ENCODE measurements at regions not wholly inside any gene's neighbourhood (a gene's known extent, or its start where the extent isn't known, plus 50 kb on each side); places are given as distances from the start of the nearest gene placed in this dataset.

DNA sequence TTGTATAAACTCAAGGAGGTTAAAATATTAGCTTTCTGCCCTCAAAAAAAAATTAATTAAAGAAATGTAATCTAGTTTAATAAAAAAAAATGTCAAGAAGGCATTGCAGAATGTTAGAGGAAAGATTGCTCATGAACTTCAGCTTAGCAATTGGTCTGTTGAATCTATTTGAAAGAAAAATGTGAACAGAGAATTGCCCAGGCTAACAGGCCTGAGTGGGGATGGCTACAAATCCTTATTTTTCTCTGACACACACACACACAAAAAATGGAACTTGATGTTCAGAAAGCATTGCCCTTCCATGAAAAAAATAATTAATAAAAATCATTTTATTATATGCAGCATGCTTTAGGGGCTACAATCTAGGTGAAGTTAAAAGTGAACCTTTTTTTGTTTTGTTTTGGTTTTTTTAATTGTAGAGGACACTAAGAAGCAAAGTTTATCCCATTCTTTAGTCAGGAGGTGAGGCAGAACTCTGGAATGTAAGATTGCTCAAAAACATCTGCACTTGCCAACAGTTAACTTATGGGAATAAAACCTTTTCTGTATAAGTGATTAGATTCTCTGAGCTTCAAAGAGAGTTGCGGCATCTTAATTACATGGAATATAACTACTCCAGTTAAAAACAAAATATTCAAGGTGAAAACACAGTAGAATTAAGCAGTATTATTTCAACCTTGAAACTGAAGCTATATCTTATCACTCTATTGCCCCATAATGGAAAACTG, 658.5 kb upstream of the ADGRL2 start:
- H3K36me3 ChIP-seq (ENCODE audit: control insufficient read depth, insufficient read depth, low read length) = no peaks in the 10 kb centered on the region
- H3K27me3 Mint-ChIP-seq = no peaks in the 10 kb centered on the region

GRCh38 chr1:81135524-81135923, 665.2 kb upstream of the ADGRL2 start:
- no peaks in the 10 kb centered on the region for H3K36me3 ChIP-seq (ENCODE audit: control insufficient read depth, insufficient read depth, low read length)
- no peaks in the 10 kb centered on the region for H3K4me1 ChIP-seq (ENCODE audit: control insufficient read depth, insufficient read depth, low read length, poor library complexity, severe bottlenecking)
- peaks cover 0 to 5% of the 10 kb centered on the region in 2 experiments for H3K9me3 ChIP-seq (ENCODE audit: control insufficient read depth in 2 of 2, low read length in 2 of 2)
- H3K27me3 ChIP-seq (ENCODE audit: control insufficient read depth, insufficient read depth, low read length) = no peaks in the 10 kb centered on the region
- Mint-ChIP-seq H3K4me1 (no peaks in the 10 kb centered on the region), H3K36me3 (no peaks in the 10 kb centered on the region), H3K4me3 (no peak overlapping the region), H3K27me3 (no peaks in the 10 kb centered on the region), H3K9me3 (peaks cover 0 to 21% (median 8%) of the 10 kb centered on the region in 7 donors), H3K27ac (no peak overlapping the region)
- DNase-seq (no peak), ATAC-seq (ENCODE audit: low read depth in 2 of 2) (no peak)
- no peak overlapping the region for H3K4me3 ChIP-seq (ENCODE audit: low read depth, low read length)
- H3K27ac ChIP-seq (ENCODE audit: insufficient read depth, low read length, poor library complexity, severe bottlenecking) = no peak overlapping the region

More for the DNA sequence above, 658.5 kb upstream of the ADGRL2 start:
- H3K4me3 Mint-ChIP-seq = no peak overlapping the region
- peaks cover 2 to 29% (median 6%) of the 10 kb centered on the region in 7 donors for H3K9me3 Mint-ChIP-seq
- Histone ChIP-seq H3K4me3 (ENCODE audit: low read depth, low read length) (no peak overlapping the region), H3K9me3 (ENCODE audit: control insufficient read depth in 2 of 2, low read length in 2 of 2) (no peaks in the 10 kb centered on the region), H3K27ac (ENCODE audit: insufficient read depth, low read length, poor library complexity, severe bottlenecking) (no peak overlapping the region), H3K4me1 (ENCODE audit: control insufficient read depth, insufficient read depth, low read length, poor library complexity, severe bottlenecking) (no peaks in the 10 kb centered on the region), H3K27me3 (ENCODE audit: control insufficient read depth, insufficient read depth, low read length) (no peaks in the 10 kb centered on the region)
- no peak for ATAC-seq (ENCODE audit: low read depth in 2 of 2)
- no peaks in the 10 kb centered on the region for H3K36me3 Mint-ChIP-seq
- H3K27ac Mint-ChIP-seq = no peak overlapping the region
- H3K4me1 Mint-ChIP-seq = no peaks in the 10 kb centered on the region
- no peak for DNase-seq

- H3K4me3 Mint-ChIP-seq = no peak overlapping the region
These were observed 671.0 kb upstream of the ADGRL2 start for GRCh38 chr1:81129776-81130175.

GRCh38 chr1:81129366-81129765, 671.4 kb upstream of the ADGRL2 start:
- Mint-ChIP-seq H3K4me1 (no peaks in the 10 kb centered on the region), H3K4me3 (no peak overlapping the region), H3K27me3 (no peaks in the 10 kb centered on the region), H3K36me3 (no peaks in the 10 kb centered on the region), H3K27ac (no peak overlapping the region), H3K9me3 (peaks cover 3 to 17% (median 6%) of the 10 kb centered on the region in 7 donors)
- peaks cover 0 to 5% of the 10 kb centered on the region in 2 experiments for H3K9me3 ChIP-seq (ENCODE audit: control insufficient read depth in 2 of 2, low read length in 2 of 2)
- H3K36me3 ChIP-seq (ENCODE audit: control insufficient read depth, insufficient read depth, low read length) = no peaks in the 10 kb centered on the region
- no peak for ATAC-seq (ENCODE audit: low read depth in 2 of 2)
- H3K27ac ChIP-seq (ENCODE audit: insufficient read depth, low read length, poor library complexity, severe bottlenecking) = no peak overlapping the region
- no peaks in the 10 kb centered on the region for H3K27me3 ChIP-seq (ENCODE audit: control insufficient read depth, insufficient read depth, low read length)
- no peak for DNase-seq
- H3K4me3 ChIP-seq (ENCODE audit: low read depth, low read length) = no peak overlapping the region
- no peaks in the 10 kb centered on the region for H3K4me1 ChIP-seq (ENCODE audit: control insufficient read depth, insufficient read depth, low read length, poor library complexity, severe bottlenecking)

More at GRCh38 chr1:81129776-81130175, 671.0 kb upstream of the ADGRL2 start:
- Histone ChIP-seq H3K4me3 (ENCODE audit: low read depth, low read length) (no peak overlapping the region), H3K9me3 (ENCODE audit: control insufficient read depth in 2 of 2, low read length in 2 of 2) (peaks cover 0 to 5% of the 10 kb centered on the region in 2 experiments), H3K27me3 (ENCODE audit: control insufficient read depth, insufficient read depth, low read length) (no peaks in the 10 kb centered on the region), H3K4me1 (ENCODE audit: control insufficient read depth, insufficient read depth, low read length, poor library complexity, severe bottlenecking) (no peaks in the 10 kb centered on the region), H3K36me3 (ENCODE audit: control insufficient read depth, insufficient read depth, low read length) (no peaks in the 10 kb centered on the region), H3K27ac (ENCODE audit: insufficient read depth, low read length, poor library complexity, severe bottlenecking) (no peak overlapping the region)
- ATAC-seq (ENCODE audit: low read depth in 2 of 2) = no peak
- Mint-ChIP-seq H3K36me3 (no peaks in the 10 kb centered on the region), H3K27me3 (no peaks in the 10 kb centered on the region), H3K9me3 (peaks cover 3 to 17% (median 6%) of the 10 kb centered on the region in 7 donors), H3K4me1 (no peaks in the 10 kb centered on the region), H3K27ac (peak overlapping the region in 1 of 3 donors; percentile 66)
- no peak for DNase-seq

- Mint-ChIP-seq H3K4me3 (no peak overlapping the region), H3K27me3 (no peaks in the 10 kb centered on the region), H3K36me3 (no peaks in the 10 kb centered on the region), H3K4me1 (no peaks in the 10 kb centered on the region), H3K9me3 (peaks cover 3 to 17% (median 7%) of the 10 kb centered on the region in 7 donors), H3K27ac (no peak overlapping the region)
- no peaks in the 10 kb centered on the region for H3K27me3 ChIP-seq (ENCODE audit: control insufficient read depth, insufficient read depth, low read length)
- no peak for DNase-seq
- no peaks in the 10 kb centered on the region for H3K36me3 ChIP-seq (ENCODE audit: control insufficient read depth, insufficient read depth, low read length)
- H3K4me1 ChIP-seq (ENCODE audit: control insufficient read depth, insufficient read depth, low read length, poor library complexity, severe bottlenecking) = no peaks in the 10 kb centered on the region
- no peak overlapping the region for H3K27ac ChIP-seq (ENCODE audit: insufficient read depth, low read length, poor library complexity, severe bottlenecking)
- H3K4me3 ChIP-seq (ENCODE audit: low read depth, low read length) = no peak overlapping the region
- no peak for ATAC-seq (ENCODE audit: low read depth in 2 of 2)
- H3K9me3 ChIP-seq (ENCODE audit: control insufficient read depth in 2 of 2, low read length in 2 of 2) = peaks cover 0 to 5% of the 10 kb centered on the region in 2 experiments
These were observed 672.7 kb upstream of the ADGRL2 start for GRCh38 chr1:81128079-81128478.

DNA sequence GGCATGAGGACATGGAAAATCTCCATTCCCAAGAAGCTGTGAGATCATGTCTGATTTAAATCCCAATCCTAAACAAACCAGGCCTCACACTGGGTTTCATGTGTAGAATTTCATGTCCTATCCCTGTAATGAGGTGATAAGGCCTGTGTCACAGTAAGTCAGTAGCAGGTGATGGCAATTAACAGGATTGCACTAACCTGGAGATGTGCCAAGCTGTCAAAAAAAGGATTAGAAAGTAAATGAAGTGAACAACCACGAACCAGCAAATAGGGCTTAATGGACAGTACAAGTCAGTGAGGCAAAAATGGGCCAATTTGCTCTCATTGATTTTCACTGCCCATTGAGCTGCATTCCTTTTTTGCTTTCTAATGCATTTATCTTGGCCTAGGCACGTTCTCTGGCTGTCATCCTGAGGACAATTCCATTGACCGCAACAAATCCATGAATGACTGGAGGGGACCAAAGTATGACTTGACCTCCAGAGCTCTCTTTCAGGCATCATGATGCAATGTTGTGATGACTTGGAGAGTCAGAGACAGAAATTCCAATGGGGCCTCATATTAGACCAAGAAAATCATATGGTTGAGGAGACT, 673.6 kb upstream of the ADGRL2 start:
- no peaks in the 10 kb centered on the region for H3K27me3 Mint-ChIP-seq
- no peaks in the 10 kb centered on the region for H3K36me3 Mint-ChIP-seq
- H3K4me1 Mint-ChIP-seq = no peaks in the 10 kb centered on the region
- no peaks in the 10 kb centered on the region for H3K36me3 ChIP-seq (ENCODE audit: control insufficient read depth, insufficient read depth, low read length)
- no peak overlapping the region for H3K27ac ChIP-seq (ENCODE audit: insufficient read depth, low read length, poor library complexity, severe bottlenecking)
- H3K27me3 ChIP-seq (ENCODE audit: control insufficient read depth, insufficient read depth, low read length) = no peaks in the 10 kb centered on the region
- no peak overlapping the region for H3K27ac Mint-ChIP-seq
- DNase-seq (no peak), ATAC-seq (ENCODE audit: low read depth in 2 of 2) (no peak)
- H3K4me3 ChIP-seq (ENCODE audit: low read depth, low read length) = no peak overlapping the region
- peaks cover 0 to 5% of the 10 kb centered on the region in 2 experiments for H3K9me3 ChIP-seq (ENCODE audit: control insufficient read depth in 2 of 2, low read length in 2 of 2)
- H3K4me1 ChIP-seq (ENCODE audit: control insufficient read depth, insufficient read depth, low read length, poor library complexity, severe bottlenecking) = no peaks in the 10 kb centered on the region
- peak overlapping the region in 1 of 4 donors; percentile 15 for H3K4me3 Mint-ChIP-seq
- H3K9me3 Mint-ChIP-seq = peaks cover 3 to 17% (median 6%) of the 10 kb centered on the region in 7 donors

- Mint-ChIP-seq H3K9me3 (peaks cover 3 to 21% (median 9%) of the 10 kb centered on the region in 7 donors), H3K36me3 (no peaks in the 10 kb centered on the region), H3K4me1 (no peaks in the 10 kb centered on the region), H3K27me3 (no peaks in the 10 kb centered on the region), H3K4me3 (no peak overlapping the region), H3K27ac (no peak overlapping the region)
- DNase-seq (no peak), ATAC-seq (ENCODE audit: low read depth in 2 of 2) (no peak)
- H3K9me3 ChIP-seq (ENCODE audit: control insufficient read depth in 2 of 2, low read length in 2 of 2) = peaks cover 0 to under 1% of the 10 kb centered on the region in 2 experiments
- H3K36me3 ChIP-seq (ENCODE audit: control insufficient read depth, insufficient read depth, low read length) = no peaks in the 10 kb centered on the region
- no peaks in the 10 kb centered on the region for H3K27me3 ChIP-seq (ENCODE audit: control insufficient read depth, insufficient read depth, low read length)
- no peaks in the 10 kb centered on the region for H3K4me1 ChIP-seq (ENCODE audit: control insufficient read depth, insufficient read depth, low read length, poor library complexity, severe bottlenecking)
- no peak overlapping the region for H3K27ac ChIP-seq (ENCODE audit: insufficient read depth, low read length, poor library complexity, severe bottlenecking)
- H3K4me3 ChIP-seq (ENCODE audit: low read depth, low read length) = no peak overlapping the region
These were observed 675.1 kb upstream of the ADGRL2 start for GRCh38 chr1:81125672-81126071.

- no peaks in the 10 kb centered on the region for H3K27me3 Mint-ChIP-seq
- ATAC-seq (ENCODE audit: low read depth in 2 of 2) (no peak), DNase-seq (no peak)
- H3K9me3 Mint-ChIP-seq = peaks cover 0 to 15% (median 5%) of the 10 kb centered on the region in 7 donors
- no peaks in the 10 kb centered on the region for H3K36me3 ChIP-seq (ENCODE audit: control insufficient read depth, insufficient read depth, low read length)
- H3K27ac ChIP-seq (ENCODE audit: insufficient read depth, low read length, poor library complexity, severe bottlenecking) = no peak overlapping the region
- H3K4me3 ChIP-seq (ENCODE audit: low read depth, low read length) = no peak overlapping the region
- H3K4me1 Mint-ChIP-seq = no peaks in the 10 kb centered on the region
- H3K36me3 Mint-ChIP-seq = no peaks in the 10 kb centered on the region
- H3K27me3 ChIP-seq (ENCODE audit: control insufficient read depth, insufficient read depth, low read length) = no peaks in the 10 kb centered on the region
- no peak overlapping the region for H3K4me3 Mint-ChIP-seq
- H3K9me3 ChIP-seq (ENCODE audit: control insufficient read depth in 2 of 2, low read length in 2 of 2) = peaks cover 0 to 4% of the 10 kb centered on the region in 2 experiments
- H3K4me1 ChIP-seq (ENCODE audit: control insufficient read depth, insufficient read depth, low read length, poor library complexity, severe bottlenecking) = no peaks in the 10 kb centered on the region
- H3K27ac Mint-ChIP-seq = no peak overlapping the region
These were observed 679.4 kb upstream of the ADGRL2 start for GRCh38 chr1:81121306-81121705.
